ENCODE measurements at regions not wholly inside any gene's neighbourhood (a gene's known extent, or its start where the extent isn't known, plus 50 kb on each side); places are given as distances from the start of the nearest gene placed in this dataset.

- no peak overlapping the region for H2BK12ac ChIP-seq (ENCODE audit: low read length)
- no CpG with 5 or more reads among the region's 3 CpGs for WGBS, 2 donors (ENCODE audit: extremely low coverage in 2 of 2, insufficient read length in 2 of 2, insufficient replicate concordance in 1 of 2)
Observed at GRCh38 chr3:59658274-59658673, 608.4 kb upstream of the CFAP20DC start.

GRCh38 chr3:59655418-59656015 lies 605.7 kb upstream of the CFAP20DC start:
- WGBS, 2 donors (ENCODE audit: extremely low coverage in 2 of 2, insufficient read length in 2 of 2, insufficient replicate concordance in 1 of 2), result no CpG with 5 or more reads among the region's 5 CpGs

More at GRCh38 chr3:59658274-59658673, 608.4 kb upstream of the CFAP20DC start:
- no peak overlapping the region for H3K14ac ChIP-seq (ENCODE audit: low read length)
- H3K4ac ChIP-seq (ENCODE audit: low read length), result no peak overlapping the region
- H3K9ac ChIP-seq (ENCODE audit: low read depth, low read length, poor library complexity), result no peak overlapping the region
- no peak overlapping the region for H2BK120ac ChIP-seq (ENCODE audit: low read depth, low read length)
- no peaks in the 10 kb centered on the region for H3K79me1 ChIP-seq (ENCODE audit: low read depth, low read length)
- no peak for DNase-seq (ENCODE audit: low spot score)
- H3K18ac ChIP-seq (ENCODE audit: low read length), result no peak overlapping the region
- H2AK5ac ChIP-seq (ENCODE audit: low read depth, low read length), result no peak overlapping the region
- H2BK5ac ChIP-seq (ENCODE audit: low read length), result no peak overlapping the region
- H4K91ac ChIP-seq (ENCODE audit: low read depth, low read length, poor library complexity), result no peak overlapping the region
- H3K4me1 ChIP-seq (ENCODE audit: control insufficient read depth in 2 of 2, insufficient read depth in 1 of 2, low read depth in 1 of 2, low read length in 2 of 2), result peaks cover 0 to 2% of the 10 kb centered on the region in 2 donors
- no peak overlapping the region for H2BK15ac ChIP-seq (ENCODE audit: low read length)
- no peaks in the 10 kb centered on the region for H3K27me3 ChIP-seq (ENCODE audit: control insufficient read depth in 3 of 3, insufficient read depth in 3 of 3, low read depth in 1 of 3, low read length in 3 of 3)
- no peak overlapping the region for H4K8ac ChIP-seq (ENCODE audit: low read depth, low read length)
- H2AFZ ChIP-seq (ENCODE audit: low read length), result no peak overlapping the region
- H3K23ac ChIP-seq (ENCODE audit: low read depth, low read length, poor library complexity), result no peak overlapping the region
- no peak overlapping the region for H3K4me2 ChIP-seq (ENCODE audit: insufficient read depth, low read length, poor library complexity, severe bottlenecking)
- no peak overlapping the region for H3K27ac ChIP-seq (replicated peaks; ENCODE audit: low read length)
- H3K36me3 ChIP-seq (replicated peaks in 1 of 2; ENCODE audit: control insufficient read depth in 2 of 2, insufficient read depth in 2 of 2, low read length in 2 of 2), result no peaks in the 10 kb centered on the region
- no peak overlapping the region for H3K4me3 ChIP-seq (ENCODE audit: low read length in 2 of 2)
- H3K9me3 ChIP-seq (replicated peaks in 1 of 2; ENCODE audit: control insufficient read depth in 2 of 2, insufficient read depth in 1 of 2, low read depth in 1 of 2, low read length in 2 of 2), result no peaks in the 10 kb centered on the region

GRCh38 chr3:59654480-59655417 lies 604.9 kb upstream of the CFAP20DC start:
- no peak for DNase-seq (ENCODE audit: low spot score)
- Histone ChIP-seq H2BK5ac (ENCODE audit: low read length) (no peak overlapping the region), H2AFZ (ENCODE audit: low read length) (no peak overlapping the region), H2BK15ac (ENCODE audit: low read length) (no peak overlapping the region), H2AK5ac (ENCODE audit: low read depth, low read length) (no peak overlapping the region), H3K23ac (ENCODE audit: low read depth, low read length, poor library complexity) (no peak overlapping the region), H3K9ac (ENCODE audit: low read depth, low read length, poor library complexity) (no peak overlapping the region), H3K4ac (ENCODE audit: low read length) (no peak overlapping the region), H3K14ac (ENCODE audit: low read length) (no peak overlapping the region), H3K18ac (ENCODE audit: low read length) (no peak overlapping the region), H2BK120ac (ENCODE audit: low read depth, low read length) (no peak overlapping the region), H4K8ac (ENCODE audit: low read depth, low read length) (no peak overlapping the region), H3K27ac (replicated peaks; ENCODE audit: low read length) (no peak overlapping the region), H3K79me1 (ENCODE audit: low read depth, low read length) (no peaks in the 10 kb centered on the region), H3K4me3 (ENCODE audit: low read length in 2 of 2) (no peak overlapping the region), H3K9me3 (replicated peaks in 1 of 2; ENCODE audit: control insufficient read depth in 2 of 2, insufficient read depth in 1 of 2, low read depth in 1 of 2, low read length in 2 of 2) (peaks cover 0 to 4% of the 10 kb centered on the region in 2 donors), H2BK12ac (ENCODE audit: low read length) (no peak overlapping the region), H3K4me1 (ENCODE audit: control insufficient read depth in 2 of 2, insufficient read depth in 1 of 2, low read depth in 1 of 2, low read length in 2 of 2) (peaks cover 0 to 2% of the 10 kb centered on the region in 2 donors), H4K91ac (ENCODE audit: low read depth, low read length, poor library complexity) (no peak overlapping the region), H3K27me3 (ENCODE audit: control insufficient read depth in 3 of 3, insufficient read depth in 3 of 3, low read depth in 1 of 3, low read length in 3 of 3) (no peaks in the 10 kb centered on the region), H3K4me2 (ENCODE audit: insufficient read depth, low read length, poor library complexity, severe bottlenecking) (no peak overlapping the region), H3K36me3 (replicated peaks in 1 of 2; ENCODE audit: control insufficient read depth in 2 of 2, insufficient read depth in 2 of 2, low read length in 2 of 2) (no peaks in the 10 kb centered on the region)
- no CpG with 5 or more reads among the region's 12 CpGs for WGBS, 2 donors (ENCODE audit: extremely low coverage in 2 of 2, insufficient read length in 2 of 2, insufficient replicate concordance in 1 of 2)

More at GRCh38 chr3:59655418-59656015, 605.7 kb upstream of the CFAP20DC start:
- DNase-seq (ENCODE audit: low spot score), result no peak
- no peak overlapping the region for H3K18ac ChIP-seq (ENCODE audit: low read length)
- no peak overlapping the region for H3K23ac ChIP-seq (ENCODE audit: low read depth, low read length, poor library complexity)
- H3K14ac ChIP-seq (ENCODE audit: low read length), result no peak overlapping the region
- peaks cover 0 to 2% of the 10 kb centered on the region in 2 donors for H3K9me3 ChIP-seq (replicated peaks in 1 of 2; ENCODE audit: control insufficient read depth in 2 of 2, insufficient read depth in 1 of 2, low read depth in 1 of 2, low read length in 2 of 2)
- no peak overlapping the region for H3K4me2 ChIP-seq (ENCODE audit: insufficient read depth, low read length, poor library complexity, severe bottlenecking)
- H4K8ac ChIP-seq (ENCODE audit: low read depth, low read length), result no peak overlapping the region
- H3K36me3 ChIP-seq (replicated peaks in 1 of 2; ENCODE audit: control insufficient read depth in 2 of 2, insufficient read depth in 2 of 2, low read length in 2 of 2), result no peaks in the 10 kb centered on the region
- H3K9ac ChIP-seq (ENCODE audit: low read depth, low read length, poor library complexity), result no peak overlapping the region
- no peak overlapping the region for H2BK5ac ChIP-seq (ENCODE audit: low read length)
- no peak overlapping the region for H3K4ac ChIP-seq (ENCODE audit: low read length)
- no peak overlapping the region for H2AK5ac ChIP-seq (ENCODE audit: low read depth, low read length)
- H4K91ac ChIP-seq (ENCODE audit: low read depth, low read length, poor library complexity), result no peak overlapping the region
- no peak overlapping the region for H2BK15ac ChIP-seq (ENCODE audit: low read length)
- H3K79me1 ChIP-seq (ENCODE audit: low read depth, low read length), result no peaks in the 10 kb centered on the region
- H2AFZ ChIP-seq (ENCODE audit: low read length), result no peak overlapping the region
- H2BK120ac ChIP-seq (ENCODE audit: low read depth, low read length), result no peak overlapping the region
- no peak overlapping the region for H3K4me3 ChIP-seq (ENCODE audit: low read length in 2 of 2)
- no peak overlapping the region for H3K27ac ChIP-seq (replicated peaks; ENCODE audit: low read length)
- H2BK12ac ChIP-seq (ENCODE audit: low read length), result no peak overlapping the region
- H3K4me1 ChIP-seq (ENCODE audit: control insufficient read depth in 2 of 2, insufficient read depth in 1 of 2, low read depth in 1 of 2, low read length in 2 of 2), result peaks cover 0 to 2% of the 10 kb centered on the region in 2 donors
- H3K27me3 ChIP-seq (ENCODE audit: control insufficient read depth in 3 of 3, insufficient read depth in 3 of 3, low read depth in 1 of 3, low read length in 3 of 3), result no peaks in the 10 kb centered on the region

GRCh38 chr3:59654123-59654479 lies 604.3 kb upstream of the CFAP20DC start:
- H4K91ac ChIP-seq (ENCODE audit: low read depth, low read length, poor library complexity), result no peak overlapping the region
- H4K8ac ChIP-seq (ENCODE audit: low read depth, low read length), result no peak overlapping the region
- no peak overlapping the region for H2BK120ac ChIP-seq (ENCODE audit: low read depth, low read length)
- no peak overlapping the region for H2AFZ ChIP-seq (ENCODE audit: low read length)
- no peak overlapping the region for H3K4me3 ChIP-seq (ENCODE audit: low read length in 2 of 2)
- DNase-seq (ENCODE audit: low spot score), result no peak
- H3K9ac ChIP-seq (ENCODE audit: low read depth, low read length, poor library complexity), result no peak overlapping the region
- H3K27me3 ChIP-seq (ENCODE audit: control insufficient read depth in 3 of 3, insufficient read depth in 3 of 3, low read depth in 1 of 3, low read length in 3 of 3), result no peaks in the 10 kb centered on the region
- H3K4ac ChIP-seq (ENCODE audit: low read length), result no peak overlapping the region
- no peaks in the 10 kb centered on the region for H3K36me3 ChIP-seq (replicated peaks in 1 of 2; ENCODE audit: control insufficient read depth in 2 of 2, insufficient read depth in 2 of 2, low read length in 2 of 2)
- H2BK5ac ChIP-seq (ENCODE audit: low read length), result no peak overlapping the region
- WGBS, 2 donors (ENCODE audit: extremely low coverage in 2 of 2, insufficient read length in 2 of 2, insufficient replicate concordance in 1 of 2), result no CpG with 5 or more reads among the region's 9 CpGs
- peaks cover 0 to 7% of the 10 kb centered on the region in 2 donors for H3K9me3 ChIP-seq (replicated peaks in 1 of 2; ENCODE audit: control insufficient read depth in 2 of 2, insufficient read depth in 1 of 2, low read depth in 1 of 2, low read length in 2 of 2)
- no peak overlapping the region for H2BK15ac ChIP-seq (ENCODE audit: low read length)
- H2BK12ac ChIP-seq (ENCODE audit: low read length), result no peak overlapping the region
- no peak overlapping the region for H3K14ac ChIP-seq (ENCODE audit: low read length)
- H3K4me1 ChIP-seq (ENCODE audit: control insufficient read depth in 2 of 2, insufficient read depth in 1 of 2, low read depth in 1 of 2, low read length in 2 of 2), result peaks cover 0 to 2% of the 10 kb centered on the region in 2 donors
- H2AK5ac ChIP-seq (ENCODE audit: low read depth, low read length), result no peak overlapping the region
- no peak overlapping the region for H3K23ac ChIP-seq (ENCODE audit: low read depth, low read length, poor library complexity)
- no peak overlapping the region for H3K4me2 ChIP-seq (ENCODE audit: insufficient read depth, low read length, poor library complexity, severe bottlenecking)
- no peak overlapping the region for H3K27ac ChIP-seq (replicated peaks; ENCODE audit: low read length)
- H3K79me1 ChIP-seq (ENCODE audit: low read depth, low read length), result no peaks in the 10 kb centered on the region
- no peak overlapping the region for H3K18ac ChIP-seq (ENCODE audit: low read length)

Data from neuronal stem cell (in vitro differentiated cells).